ENCODE measurements at regions not wholly inside any gene's neighbourhood (a gene's known extent, or its start where the extent isn't known, plus 50 kb on each side); places are given as distances from the start of the nearest gene placed in this dataset.
"Not testable (repeated sequence)": the region's sequence is repeated elsewhere in the genome, so short reads cannot be mapped to it uniquely, and the experiment has no call there.

- intact Hi-C loops (cut with DNase I): no loop called here
- no peak for DNase-seq (ENCODE audit: low spot score)
- no peak for ATAC-seq
Observed at GRCh38 chr5:144030904-144031303, 139.6 kb downstream of the YIPF5 start.

DNA sequence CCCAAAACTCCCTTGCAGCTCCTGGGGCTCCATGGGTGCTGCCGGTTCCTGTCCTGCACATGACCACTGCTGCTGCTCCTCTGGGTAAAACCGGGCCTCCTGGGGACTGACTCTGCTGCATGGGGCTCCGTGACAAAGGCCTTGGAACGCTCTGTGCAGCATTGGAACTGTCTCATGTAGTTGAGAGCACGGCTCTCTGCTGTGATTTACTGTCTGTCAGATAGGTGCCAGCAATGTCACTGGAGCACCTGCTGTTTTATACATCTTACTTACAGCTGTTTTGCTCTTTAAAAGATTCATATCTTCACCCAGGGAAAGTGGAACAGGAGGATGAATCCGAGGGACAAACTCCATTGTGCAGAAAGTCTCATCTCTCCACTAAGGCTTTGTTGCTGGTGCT, 138.1 kb downstream of the YIPF5 start:
- ATAC-seq (no peak), DNase-seq (ENCODE audit: low spot score) (no peak)
- intact Hi-C loops (cut with DNase I): no loop called here

DNA sequence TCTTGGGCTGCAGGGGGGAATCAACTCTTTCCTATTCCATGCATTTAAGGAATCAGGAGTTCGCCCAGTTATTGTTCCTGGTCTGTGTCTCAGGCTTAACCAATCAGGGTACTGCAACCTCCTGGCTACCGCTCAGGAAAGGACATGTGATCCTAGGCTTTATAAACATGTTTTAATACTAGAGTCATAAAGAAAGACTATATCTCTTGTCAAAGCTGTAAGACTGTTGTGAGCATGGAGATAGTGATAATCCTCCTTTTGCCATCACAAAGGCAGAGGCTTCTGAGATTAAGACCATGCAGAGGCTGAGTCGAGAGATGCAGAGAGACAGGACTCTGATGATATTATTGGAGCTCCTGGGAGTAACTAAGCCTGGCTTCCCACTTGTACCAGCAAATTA, 137.0 kb downstream of the YIPF5 start:
- intact Hi-C loops (cut with DNase I): no loop called here
- DNase-seq (ENCODE audit: low spot score) (no peak), ATAC-seq (no peak)

- DNase-seq (ENCODE audit: low spot score): no peak
- intact Hi-C loops (cut with DNase I): no loop called here
- no peak for ATAC-seq
Observed at GRCh38 chr5:144035046-144035740, 135.3 kb downstream of the YIPF5 start.

GRCh38 chr5:144036476-144036875, 134.0 kb downstream of the YIPF5 start:
- ATAC-seq (no peak), DNase-seq (ENCODE audit: low spot score) (no peak)
- intact Hi-C loops (cut with DNase I): no loop called here

- intact Hi-C loops (cut with DNase I): no loop called here
- DNase-seq (ENCODE audit: low spot score) (no peak), ATAC-seq (no peak)
Observed at GRCh38 chr5:144040615-144041305, 129.7 kb downstream of the YIPF5 start.

GRCh38 chr5:144042156-144042555, 128.3 kb downstream of the YIPF5 start:
- intact Hi-C loops (cut with DNase I): no loop called here
- ATAC-seq (no peak), DNase-seq (ENCODE audit: low spot score) (no peak)

DNA sequence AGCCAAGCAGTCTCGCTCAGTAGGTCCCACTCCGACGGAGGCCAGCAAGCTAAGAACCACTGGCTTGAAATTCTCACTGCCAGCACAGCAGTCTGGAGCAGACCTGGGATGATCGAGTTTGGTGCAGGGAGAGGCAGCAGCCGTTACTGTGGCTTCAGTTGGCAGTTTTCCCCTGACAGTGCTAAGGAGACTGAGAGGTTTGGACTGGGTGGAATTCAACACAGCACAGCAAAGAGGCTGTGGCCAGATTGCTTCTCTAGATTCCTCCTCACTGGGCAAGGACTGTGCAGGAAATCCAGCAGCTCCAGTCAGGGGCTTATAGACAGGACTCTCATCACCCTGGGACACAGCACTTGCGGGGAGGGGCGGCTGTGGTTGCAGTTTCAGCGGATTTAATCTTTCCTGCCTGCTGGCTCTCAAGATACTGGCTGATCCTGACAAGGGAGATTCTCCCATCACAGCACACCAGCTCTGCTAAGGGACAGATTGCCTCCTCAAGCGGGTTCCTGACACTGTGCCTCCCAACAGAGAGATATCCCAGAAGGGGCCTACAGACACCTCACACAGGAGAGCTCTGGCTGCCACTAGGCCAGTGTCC, 122.1 kb downstream of the YIPF5 start:
- intact Hi-C loops (cut with DNase I): no loop called here
- DNase-seq (ENCODE audit: low spot score) (no peak), ATAC-seq (no peak)

GRCh38 chr5:144055391-144055790, 115.1 kb downstream of the YIPF5 start:
- DNase-seq (ENCODE audit: low spot score); ATAC-seq; intact Hi-C loops (cut with DNase I): not testable (repeated sequence)

- ATAC-seq; DNase-seq (ENCODE audit: low spot score); intact Hi-C loops (cut with DNase I): not testable (repeated sequence)
Observed at GRCh38 chr5:144060091-144060490, 110.4 kb downstream of the YIPF5 start.

- intact Hi-C loops (cut with DNase I): no loop called here
- no peak for DNase-seq (ENCODE audit: low spot score)
- no peak for ATAC-seq
Observed at GRCh38 chr5:144060598-144060997, 109.9 kb downstream of the YIPF5 start.

GRCh38 chr5:144065786-144066185, 104.7 kb downstream of the YIPF5 start:
- no peak for DNase-seq (ENCODE audit: low spot score)
- ATAC-seq: no peak
- intact Hi-C loops (cut with DNase I): no loop called here

DNA sequence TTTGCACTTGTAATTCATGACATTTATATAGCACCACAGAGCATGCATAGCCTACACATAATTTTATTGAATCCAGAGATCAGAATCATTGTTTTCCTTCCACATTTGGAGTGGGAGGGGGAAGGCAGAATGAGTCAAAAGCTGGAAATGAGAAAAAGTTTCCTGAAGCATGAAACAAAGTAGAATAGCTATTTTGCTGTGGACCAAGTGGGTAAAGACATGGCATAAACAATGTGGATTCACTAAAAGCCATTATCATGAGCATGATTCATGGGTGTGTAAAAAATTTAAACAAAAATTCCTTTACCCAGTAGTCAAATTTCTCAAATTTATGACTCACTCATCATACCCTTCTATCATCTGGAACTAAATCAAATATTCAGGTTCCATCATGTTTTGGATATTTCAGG, 97.9 kb downstream of the YIPF5 start:
- intact Hi-C loops (cut with DNase I): no loop called here
- ATAC-seq: no peak
- DNase-seq (ENCODE audit: low spot score): no peak

GRCh38 chr5:144076521-144077083, 93.9 kb downstream of the YIPF5 start:
- intact Hi-C loops (cut with DNase I): no loop called here
- DNase-seq (ENCODE audit: low spot score) (no peak), ATAC-seq (no peak)

DNA sequence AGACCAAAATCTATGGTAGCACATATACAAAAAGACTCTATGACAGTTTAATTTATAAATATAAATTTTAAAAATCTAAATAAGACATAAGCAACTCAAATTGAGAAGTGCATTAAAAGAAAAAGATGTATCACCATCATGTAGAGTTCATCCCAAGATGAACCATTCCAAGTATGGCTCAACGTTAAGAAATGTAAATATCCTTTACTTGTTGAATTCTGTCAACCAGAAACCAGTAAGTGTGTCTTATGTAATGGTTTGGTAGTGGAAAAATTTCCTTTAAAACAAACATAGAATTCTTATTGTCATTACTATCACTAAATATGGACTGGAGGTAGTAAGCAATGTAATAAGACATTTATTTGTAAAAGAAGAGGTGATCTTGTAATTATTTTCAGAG, 87.3 kb downstream of the YIPF5 start:
- intact Hi-C loops (cut with DNase I): no loop called here
- no peak for DNase-seq (ENCODE audit: low spot score)
- no peak for ATAC-seq

DNA sequence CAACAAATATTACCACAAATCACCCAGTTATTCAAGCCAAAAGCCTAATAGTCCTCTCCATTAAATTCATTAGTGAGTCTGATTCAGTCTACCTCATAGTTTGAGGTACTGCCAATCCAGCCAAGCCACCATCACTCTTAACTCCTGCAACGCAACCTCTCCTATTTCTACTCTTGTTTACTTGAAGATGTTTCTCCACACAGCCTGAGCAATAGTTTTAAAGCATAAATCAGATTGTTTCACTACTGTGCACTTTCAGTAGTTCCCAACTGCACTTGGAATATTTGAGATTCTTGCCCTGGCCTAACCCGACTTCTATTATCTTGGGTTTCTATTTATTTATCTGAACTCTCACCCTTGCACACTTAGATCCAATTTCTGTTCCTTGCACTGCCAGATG, 85.5 kb downstream of the YIPF5 start:
- intact Hi-C loops (cut with DNase I): no loop called here
- no peak for DNase-seq (ENCODE audit: low spot score)
- no peak for ATAC-seq

DNA sequence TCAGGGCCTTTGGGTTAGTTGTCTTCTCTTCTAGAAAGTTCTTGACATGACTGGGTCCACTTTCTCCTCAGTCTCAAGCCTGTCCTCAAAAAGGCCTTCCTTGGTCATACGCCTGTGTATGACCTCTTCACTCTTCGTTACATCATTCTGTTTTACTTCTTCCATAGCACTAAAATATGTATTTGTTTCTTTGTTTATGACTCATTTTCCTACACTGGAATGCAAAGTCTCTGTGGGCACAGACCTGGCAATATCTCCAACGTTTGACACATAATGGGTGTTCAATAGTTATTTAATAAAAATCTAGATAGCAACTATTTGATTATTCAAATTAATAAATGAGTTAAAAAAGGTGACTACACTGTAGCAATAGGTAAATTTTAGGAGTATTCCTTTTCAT, 85.1 kb downstream of the YIPF5 start:
- no peak for ATAC-seq
- no peak for DNase-seq (ENCODE audit: low spot score)
- intact Hi-C loops (cut with DNase I): no loop called here

DNA sequence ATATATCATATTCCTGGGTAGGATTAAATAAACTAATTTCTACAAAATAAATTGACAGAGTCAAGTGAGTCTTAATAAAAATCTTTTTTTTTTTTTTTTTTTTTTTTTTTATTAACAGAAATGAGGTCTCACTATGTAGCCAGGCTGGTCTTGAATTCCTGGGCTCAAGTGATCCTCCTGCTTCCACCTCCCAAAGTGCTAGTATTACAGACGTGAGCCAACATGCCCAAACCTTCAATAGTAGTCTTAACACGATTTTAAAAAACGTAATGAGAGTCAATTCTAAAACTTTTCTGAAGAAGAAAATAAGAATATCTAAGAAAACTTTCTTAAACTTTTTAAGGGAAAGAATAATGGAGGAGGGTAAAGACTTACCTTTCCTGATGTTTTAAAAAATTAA, 84.2 kb downstream of the YIPF5 start:
- intact Hi-C loops (cut with DNase I): no loop called here

DNA sequence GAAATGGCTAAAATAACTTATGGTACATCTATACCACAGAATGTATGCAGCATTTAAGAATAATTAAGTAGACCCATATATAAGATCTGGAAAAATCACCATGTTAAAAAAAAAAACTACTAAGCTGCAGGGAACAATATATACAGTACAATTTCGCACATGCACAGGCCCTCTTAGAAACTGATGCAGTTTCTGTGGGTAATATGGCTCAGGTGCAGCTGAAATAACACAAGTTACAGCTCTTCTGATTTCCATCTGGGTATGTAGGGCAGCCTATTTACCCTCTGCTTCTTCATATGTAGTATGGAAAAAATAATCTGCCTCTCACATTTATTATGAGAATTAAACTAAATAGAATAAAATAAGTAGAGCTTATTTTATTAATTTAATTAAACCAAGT, 82.9 kb downstream of the YIPF5 start:
- intact Hi-C loops (cut with DNase I): no loop called here
- no peak for ATAC-seq
- no peak for DNase-seq (ENCODE audit: low spot score)

More for the DNA sequence above, 84.2 kb downstream of the YIPF5 start:
- DNase-seq (ENCODE audit: low spot score) (no peak), ATAC-seq (no peak)
